AG04450 (cell line): ENCODE measurements at regions not wholly inside any gene's neighbourhood (a gene's known extent, or its start where the extent isn't known, plus 50 kb on each side); places are given as distances from the start of the nearest gene placed in this dataset.

Source experiments
- CTCF ChIA-PET: fragments of 300-600, 350-600 bp; formaldehyde crosslinking; extraction: SDS; loops from one replicate; lab custom pipeline; 2022; ENCODE audit warnings: antibody characterized with exemption, inconsistent platforms; lab: Charles Lee
- POLR2A ChIA-PET: fragments of 350-600 bp; formaldehyde crosslinking; extraction: SDS; loops from one replicate; lab custom pipeline; 2021; ENCODE audit warnings: antibody characterized with exemption, inconsistent platforms; lab: Yijun Ruan, JAX
- DNase-seq: peaks from one replicate; pipeline ENCODE4 v3.0.0-alpha.2; 2011; ENCODE audit warnings: low read depth, low spot score
- H3K27ac ChIP-seq: one replicate; pipeline ENCODE4 v1.5.1; 2012; ENCODE audit warnings: low read depth, low read length, control low read depth
- H3K27me3 ChIP-seq: one replicate; pipeline ENCODE4 v1.6.0; 2012; ENCODE audit warnings: low read length; ENCODE audit not compliant: control insufficient read depth, insufficient read depth
- H3K4me3 ChIP-seq: 2 replicates; pipeline ENCODE4 v1.5.1; 2011; ENCODE audit warnings: mild to moderate bottlenecking, low read depth, low read length, control low read depth
- H3K9me3 ChIP-seq: 2 replicates; pipeline ENCODE4 v1.5.1; 2012; ENCODE audit warnings: low read length; ENCODE audit not compliant: control insufficient read depth, insufficient read depth
- CTCF ChIP-seq: IDR thresholded peaks from 2 replicates; pipeline ENCODE4 v1.5.1; 2011; ENCODE audit warnings: low read depth, low read length, control low read depth, inconsistent platforms

- no peak for DNase-seq
- no peaks in the 10 kb centered on the region for H3K9me3 ChIP-seq
- CTCF ChIA-PET = interaction anchor here (1.2 kb wide), 1 partner anchor 14 kb away, joined by 3 read pairs; no protein-coding TSS in a partner anchor
- POLR2A ChIA-PET = no interaction called here
- no peak overlapping the region for H3K27ac ChIP-seq
- H3K27me3 ChIP-seq = no peaks in the 10 kb centered on the region
- peak; percentile 15; the same call in 1 of the 2 replicates for TF ChIP-seq CTCF
- H3K4me3 ChIP-seq = no peak overlapping the region
These were observed 723.8 kb upstream of the EDIL3 start for GRCh38 chr5:85108471-85108870.

GRCh38 chr5:85109616-85110015 is 724.9 kb upstream of the EDIL3 start:
- no peak overlapping the region for H3K27ac ChIP-seq
- no peak for TF ChIP-seq CTCF
- DNase-seq = no peak
- H3K4me3 ChIP-seq = no peak overlapping the region
- CTCF ChIA-PET = no interaction called here
- POLR2A ChIA-PET = no interaction called here
- H3K9me3 ChIP-seq = no peaks in the 10 kb centered on the region
- no peaks in the 10 kb centered on the region for H3K27me3 ChIP-seq

- Histone ChIP-seq H3K4me3 (no peak overlapping the region), H3K27me3 (no peaks in the 10 kb centered on the region), H3K27ac (no peak overlapping the region), H3K9me3 (no peaks in the 10 kb centered on the region)
- DNase-seq = peak; percentile 21
- CTCF ChIA-PET = interaction anchor here (1.3 kb wide), 1 partner anchor 1420 kb away, joined by 3 read pairs; no protein-coding TSS in a partner anchor
- TF ChIP-seq CTCF = no peak
- POLR2A ChIA-PET = no interaction called here
These were observed 747.6 kb upstream of the EDIL3 start for GRCh38 chr5:85132269-85132668.

GRCh38 chr5:85140471-85140870 is 755.8 kb upstream of the EDIL3 start:
- Histone ChIP-seq H3K27ac (no peak overlapping the region), H3K4me3 (no peak overlapping the region), H3K9me3 (no peaks in the 10 kb centered on the region), H3K27me3 (no peaks in the 10 kb centered on the region)
- no peak for DNase-seq
- ChIA-PET CTCF (no interaction called here), POLR2A (no interaction called here)
- no peak for TF ChIP-seq CTCF

GRCh38 chr5:85143138-85143537 is 758.5 kb upstream of the EDIL3 start:
- CTCF ChIA-PET = no interaction called here
- no peaks in the 10 kb centered on the region for H3K27me3 ChIP-seq
- H3K27ac ChIP-seq = no peak overlapping the region
- TF ChIP-seq CTCF = no peak
- no peaks in the 10 kb centered on the region for H3K9me3 ChIP-seq
- H3K4me3 ChIP-seq = no peak overlapping the region
- DNase-seq = no peak
- POLR2A ChIA-PET = no interaction called here
